GM04504 (cell line): ENCODE measurements at regions not wholly inside any gene's neighbourhood (a gene's known extent, or its start where the extent isn't known, plus 50 kb on each side); places are given as distances from the start of the nearest gene placed in this dataset.

ENCODE experiments used
- DNase-seq: peaks from one replicate; pipeline ENCODE4 v3.0.0-alpha.2; 2012; ENCODE audit warnings: low read depth

GRCh38 chr9:89747596-89747995 lies 142.8 kb downstream of the GADD45G start:
- DNase-seq, result no peak

DNA sequence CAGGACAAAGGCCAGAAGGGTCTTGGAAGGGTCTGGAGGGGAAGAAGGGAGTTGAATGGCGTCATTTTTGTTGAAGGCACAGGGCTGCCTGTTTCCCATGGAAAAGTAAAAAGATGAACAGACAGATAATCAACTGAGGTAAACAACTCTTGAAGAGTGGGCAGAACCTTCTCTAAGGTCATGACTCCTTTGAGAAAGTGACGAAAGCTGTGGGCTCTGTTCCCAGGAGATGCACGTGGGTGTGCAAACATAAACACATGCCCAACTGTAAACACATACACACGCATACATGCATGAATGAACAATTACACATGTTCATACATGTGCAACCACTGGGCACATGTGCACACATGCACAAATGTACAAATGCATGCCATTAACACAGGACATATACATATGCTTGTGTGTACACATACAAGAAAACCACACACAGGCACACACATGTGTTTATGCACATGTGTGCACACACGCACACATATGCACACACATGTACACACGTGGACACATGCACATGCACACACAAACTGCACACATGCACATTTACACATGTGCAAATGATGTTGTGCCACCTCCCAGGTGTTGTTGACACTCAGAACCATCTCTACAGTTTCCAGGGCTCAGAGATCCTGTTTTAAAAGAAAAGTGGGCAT lies 143.3 kb downstream of the GADD45G start:
- DNase-seq, result no peak

DNA sequence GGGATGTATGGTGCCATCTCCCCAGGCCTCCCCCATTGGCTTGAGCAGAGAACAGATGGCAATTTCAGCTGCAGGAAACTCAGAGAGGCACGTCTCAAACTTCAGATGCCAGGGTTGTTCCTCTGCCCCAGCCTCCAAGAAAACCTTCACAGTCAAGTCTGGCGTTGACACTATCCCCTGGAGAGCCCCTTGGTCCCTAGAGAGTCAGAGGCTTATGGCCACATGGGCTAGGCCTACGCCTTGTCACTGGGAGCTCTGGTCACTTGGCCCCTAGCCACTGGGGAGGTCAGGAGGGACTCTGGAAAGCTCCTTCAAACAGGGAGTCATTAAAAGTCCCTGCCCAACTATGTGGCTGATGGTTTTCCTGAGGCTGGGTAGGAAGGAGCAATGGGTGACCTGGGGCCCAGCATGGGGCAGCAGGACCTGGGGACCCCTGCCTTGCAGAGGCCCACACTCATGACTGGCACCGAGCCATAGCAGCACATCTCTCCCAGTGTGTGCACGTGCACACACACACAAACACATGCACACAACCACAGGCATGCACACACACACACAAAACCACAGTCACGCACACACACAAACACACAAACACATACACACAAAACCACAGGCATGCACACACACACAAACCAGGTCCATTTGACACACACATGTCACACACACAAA lies 144.2 kb downstream of the GADD45G start:
- DNase-seq, result no peak

GRCh38 chr9:89749500-89750116 lies 144.8 kb downstream of the GADD45G start:
- DNase-seq, result no peak

GRCh38 chr9:89750117-89750791 lies 145.4 kb downstream of the GADD45G start:
- DNase-seq, result no peak

- DNase-seq, result no peak
Observed at GRCh38 chr9:89751079-89751825, 146.4 kb downstream of the GADD45G start.

DNA sequence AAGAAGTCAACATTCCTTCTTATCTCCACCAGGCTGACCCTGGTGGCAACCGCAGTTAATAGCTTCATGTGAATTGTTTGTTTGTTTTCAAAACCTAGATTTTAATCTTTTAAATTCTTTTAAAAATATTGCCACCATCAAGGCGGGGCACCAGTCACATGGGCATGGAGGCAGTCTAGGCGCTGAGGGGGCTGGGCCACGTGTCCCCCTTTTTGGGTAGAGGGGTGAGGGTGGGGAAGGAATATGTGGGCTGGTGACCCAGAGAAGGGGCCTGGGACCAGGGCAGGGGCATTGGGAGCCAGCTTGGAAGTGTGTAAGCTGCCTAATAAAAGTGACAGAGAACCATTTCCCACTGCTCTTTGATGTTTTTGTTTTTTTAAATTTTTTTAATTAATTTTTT lies 147.3 kb downstream of the GADD45G start:
- no peak for DNase-seq

DNA sequence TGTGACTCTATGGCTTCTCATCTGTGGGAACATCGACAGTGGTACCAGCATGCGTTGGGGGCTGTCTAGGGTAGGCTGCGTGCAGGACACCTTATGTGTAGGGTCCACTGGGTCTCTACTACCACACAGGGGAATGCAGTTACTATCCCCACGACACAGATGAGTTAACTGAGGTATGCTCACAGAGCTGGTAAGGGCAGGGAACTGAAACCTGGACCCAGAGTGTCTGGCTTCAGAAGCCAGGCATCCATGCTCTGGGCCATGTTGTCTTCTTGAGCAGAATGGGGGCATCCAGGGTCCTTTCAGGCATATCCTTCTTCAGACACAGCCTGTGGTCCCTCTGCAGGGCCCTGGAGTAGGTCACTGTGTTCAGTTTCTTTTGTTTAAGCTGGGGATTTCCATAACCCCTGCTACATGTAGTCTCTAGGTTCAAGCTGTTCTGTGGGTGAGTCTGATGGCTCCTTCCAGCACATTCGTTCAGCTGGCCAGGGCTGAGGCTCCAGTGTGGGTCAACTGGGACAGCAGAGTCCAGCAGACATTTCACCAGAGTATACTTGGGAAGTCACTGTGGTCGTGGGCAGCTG lies 148.8 kb downstream of the GADD45G start:
- no peak for DNase-seq

DNA sequence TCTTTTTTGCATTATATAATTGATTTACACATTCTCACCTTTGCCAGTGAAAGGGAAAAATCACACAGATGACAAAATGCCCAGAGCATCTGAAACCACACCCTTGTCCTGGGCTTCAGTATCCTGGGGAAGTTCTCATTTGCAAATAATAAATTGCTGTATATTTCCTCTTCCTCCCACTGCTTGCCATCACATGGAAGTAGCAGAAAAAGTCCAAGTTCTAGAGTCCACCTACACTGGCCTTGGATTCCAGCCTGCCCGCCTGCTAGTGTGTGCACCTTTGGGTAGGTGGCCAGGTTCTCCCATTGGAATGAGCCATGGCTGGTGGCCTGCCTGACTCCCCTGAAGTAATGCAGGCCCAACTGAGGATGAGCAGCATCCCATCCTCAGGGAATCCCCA lies 149.4 kb downstream of the GADD45G start:
- no peak for DNase-seq

DNA sequence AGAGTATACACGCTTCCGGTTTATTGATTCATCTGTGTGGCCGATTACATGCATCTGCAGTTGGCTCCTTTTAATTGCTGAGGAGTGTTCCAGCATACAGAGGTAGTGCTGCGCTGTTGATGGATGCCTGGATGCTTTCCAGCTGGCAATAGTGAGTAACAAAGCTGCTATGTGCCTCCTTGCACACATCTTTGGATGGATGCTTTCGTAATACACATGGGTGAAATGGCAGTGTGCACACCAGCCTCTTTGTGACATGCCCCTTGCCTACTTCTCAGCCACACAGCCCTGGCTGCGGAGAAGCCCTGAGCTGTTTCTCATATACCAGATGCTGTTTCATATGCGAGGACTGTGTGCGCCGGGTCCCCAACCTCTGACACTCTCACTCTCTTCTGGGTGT lies 151.0 kb downstream of the GADD45G start:
- no peak for DNase-seq

DNA sequence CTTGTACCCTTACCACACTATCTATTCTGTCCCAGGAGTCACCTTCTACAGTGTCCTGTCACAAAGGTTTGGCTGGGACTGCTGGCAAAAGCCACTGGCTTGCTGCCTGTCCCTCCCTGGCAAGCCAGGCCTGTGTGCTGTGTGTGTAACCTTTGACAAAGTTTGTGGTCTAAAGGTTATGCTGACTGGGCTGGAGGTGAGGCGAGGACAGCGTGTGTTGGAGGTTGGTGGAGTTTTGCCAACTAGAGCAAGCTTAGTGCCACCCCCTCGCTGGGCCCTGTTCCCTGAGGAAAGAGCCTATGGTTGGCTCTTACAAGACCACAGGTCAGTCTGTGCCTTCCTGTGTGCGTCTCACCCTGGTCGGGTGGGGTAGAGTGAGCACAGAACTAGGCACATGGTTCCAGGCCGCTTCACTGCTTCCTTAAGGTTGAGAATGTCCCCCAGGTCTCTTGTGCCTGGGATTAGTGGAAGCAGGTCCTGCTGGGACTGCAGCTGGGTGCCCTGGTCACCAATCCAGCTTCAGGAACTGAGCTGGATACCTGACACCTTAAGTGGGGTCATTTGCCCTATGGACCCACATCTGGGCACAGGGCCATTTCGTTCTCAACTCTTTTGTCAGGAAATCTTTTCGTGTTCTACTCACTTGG lies 152.2 kb downstream of the GADD45G start:
- DNase-seq, result no peak

- DNase-seq, result no peak
Observed at GRCh38 chr9:89757776-89758528, 153.1 kb downstream of the GADD45G start.

DNA sequence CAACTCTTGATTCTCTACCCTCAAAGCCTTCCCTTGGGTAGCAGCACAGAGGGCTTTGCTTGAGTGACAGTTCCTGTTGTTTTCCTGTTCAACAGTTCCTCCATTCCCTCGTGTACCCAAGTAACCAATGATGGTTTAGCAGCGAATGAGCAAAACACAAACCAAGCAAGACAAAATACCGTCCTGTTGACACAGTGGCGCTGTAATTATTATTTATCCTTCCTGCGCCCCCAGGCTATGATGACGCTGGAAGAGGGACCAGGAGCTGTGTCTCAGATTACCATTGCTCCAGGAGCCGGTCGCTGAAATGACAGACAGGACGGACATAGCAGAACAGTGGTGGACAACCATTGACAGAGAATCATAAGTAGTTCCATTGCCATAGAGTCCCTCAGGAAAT lies 154.8 kb downstream of the GADD45G start:
- no peak for DNase-seq

DNA sequence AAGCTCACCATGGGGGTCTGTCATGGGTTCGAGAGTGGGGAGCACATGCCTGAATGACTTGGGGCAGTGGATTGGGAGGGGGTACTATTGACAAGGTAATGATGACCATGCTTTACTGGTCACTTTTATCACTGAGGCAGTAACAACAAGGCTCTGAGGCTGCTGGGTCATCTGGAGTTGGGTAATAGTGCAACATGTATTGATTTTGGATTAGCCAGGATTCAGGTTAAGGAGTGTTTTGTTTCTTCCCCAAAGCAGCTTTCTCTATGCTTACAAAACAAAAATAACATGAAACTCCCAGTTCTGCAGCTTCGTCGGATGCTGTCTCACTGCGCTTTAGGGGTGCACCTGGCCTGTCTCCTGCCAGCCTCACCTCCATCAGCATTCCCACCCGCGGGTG lies 155.3 kb downstream of the GADD45G start:
- DNase-seq, result no peak

DNA sequence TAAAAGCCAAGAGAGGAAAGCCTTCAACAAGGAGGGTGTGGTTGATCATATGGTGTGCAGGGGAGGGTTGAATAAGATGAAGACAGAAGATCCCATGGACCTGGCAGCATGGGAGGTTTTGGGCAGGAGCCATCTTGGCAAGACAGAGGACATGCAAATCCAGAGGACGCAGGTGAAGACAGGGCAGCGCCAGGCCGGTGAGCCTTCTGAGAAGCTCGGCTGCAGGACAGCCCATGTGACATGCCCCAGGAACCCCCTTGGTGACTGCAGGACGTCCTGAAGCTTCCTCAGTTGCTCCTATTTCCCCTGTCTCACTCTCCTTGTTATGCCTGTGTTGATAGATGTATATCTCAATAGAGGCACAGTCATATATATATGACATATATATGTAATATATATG lies 159.4 kb downstream of the GADD45G start:
- DNase-seq, result no peak

DNA sequence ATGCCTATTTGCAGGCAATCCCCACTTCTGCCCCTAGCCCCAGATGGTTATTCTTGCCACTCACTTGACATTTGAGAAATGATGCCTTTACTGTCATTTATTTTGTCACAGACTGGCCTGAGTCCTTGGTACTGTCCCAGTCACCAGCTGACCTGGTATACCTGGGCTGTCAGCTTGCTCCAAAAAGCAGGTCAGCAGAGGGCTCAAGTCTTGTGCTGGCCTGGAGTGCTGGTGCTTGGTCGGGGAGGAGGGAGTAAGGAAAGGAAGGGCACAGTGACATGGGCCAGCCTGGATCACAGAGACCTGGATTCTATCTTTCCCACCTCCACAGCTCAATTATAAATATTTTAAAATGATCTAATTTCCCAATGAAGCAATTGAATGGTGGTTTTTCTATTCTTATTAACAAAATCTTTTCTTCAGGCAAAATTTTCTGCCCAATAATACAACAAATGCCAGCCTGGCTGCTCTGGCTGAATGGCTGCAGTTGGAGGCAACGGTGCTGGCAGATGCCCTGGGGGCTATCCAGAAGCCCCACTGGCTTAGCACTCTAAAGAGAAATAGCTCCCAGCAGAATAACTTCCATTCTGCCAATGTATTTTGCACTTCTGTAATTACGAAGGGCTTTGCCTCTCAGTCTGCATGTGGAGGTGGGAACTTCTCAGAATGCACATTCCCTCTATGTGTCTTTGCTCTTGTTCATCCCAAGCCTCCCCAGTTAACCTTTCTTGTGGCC lies 160.6 kb downstream of the GADD45G start:
- no peak for DNase-seq

DNA sequence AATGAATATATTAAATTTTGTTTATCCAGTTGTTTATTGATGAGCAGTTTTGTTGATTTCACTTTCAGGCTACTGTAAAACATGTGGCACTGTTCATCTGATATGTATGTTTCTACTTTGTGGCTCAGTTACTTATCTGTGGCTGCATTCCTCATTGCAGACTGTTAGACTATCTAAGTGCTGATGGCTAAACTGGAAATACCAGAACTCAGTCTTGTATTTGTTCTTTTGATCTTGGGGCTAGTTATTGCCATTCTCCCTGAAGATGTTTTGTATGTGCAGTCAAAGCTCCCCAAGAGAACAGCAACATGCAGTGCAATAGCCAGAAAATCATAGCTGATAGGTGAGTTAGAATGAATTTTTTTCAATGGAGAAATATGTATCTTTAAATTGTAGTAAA lies 162.2 kb downstream of the GADD45G start:
- no peak for DNase-seq

GRCh38 chr9:89768051-89768450 lies 163.2 kb downstream of the GADD45G start:
- no peak for DNase-seq

GRCh38 chr9:89768650-89769071 lies 163.8 kb downstream of the GADD45G start:
- DNase-seq, result no peak
